IPS-18a (cell line): ENCODE measurements at regions not wholly inside any gene's neighbourhood (a gene's known extent, or its start where the extent isn't known, plus 50 kb on each side); places are given as distances from the start of the nearest gene placed in this dataset.

ENCODE experiments used
- H3K27ac ChIP-seq: one replicate; pipeline ENCODE4 v1.5.1; 2013; ENCODE audit warnings: low read length
- H3K27me3 ChIP-seq: one replicate; pipeline ENCODE4 v1.6.1; 2013; ENCODE audit warnings: mild to moderate bottlenecking, low read length; ENCODE audit not compliant: control insufficient read depth, insufficient read depth
- H3K36me3 ChIP-seq: one replicate; pipeline ENCODE4 v1.6.1; 2013; ENCODE audit warnings: low read depth, low read length; ENCODE audit not compliant: control insufficient read depth
- H3K4me1 ChIP-seq: one replicate; pipeline ENCODE4 v1.6.1; 2013; ENCODE audit warnings: low read depth, low read length; ENCODE audit not compliant: control insufficient read depth
- H3K4me3 ChIP-seq: one replicate; pipeline ENCODE4 v1.5.1; 2013; ENCODE audit warnings: low read length
- H3K9ac ChIP-seq: one replicate; pipeline ENCODE4 v1.6.1; 2013; ENCODE audit warnings: mild to moderate bottlenecking, low read length, moderate library complexity
- H3K9me3 ChIP-seq: one replicate; pipeline ENCODE4 v1.6.1; 2013; ENCODE audit warnings: low read depth, low read length; ENCODE audit not compliant: control insufficient read depth

DNA sequence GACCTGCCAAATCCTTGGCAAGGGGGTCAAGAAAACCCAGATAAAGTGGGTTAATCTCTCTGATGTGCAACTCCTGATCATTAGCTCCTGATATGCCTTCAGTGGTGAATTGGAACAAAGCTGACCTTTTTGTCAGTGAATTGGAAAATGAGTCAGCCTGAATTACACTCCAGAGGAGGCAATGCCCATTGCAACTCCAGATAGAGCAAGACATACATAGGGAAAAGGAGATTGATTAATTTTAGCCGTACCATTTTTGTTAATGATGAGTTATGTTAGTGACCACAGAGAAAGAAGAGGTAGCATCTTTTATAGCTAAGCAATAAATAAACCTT, 195.2 kb upstream of the CADPS start:
- Histone ChIP-seq H3K4me3 (no peak overlapping the region), H3K9ac (no peak overlapping the region), H3K4me1 (no peaks in the 10 kb centered on the region), H3K36me3 (no peaks in the 10 kb centered on the region), H3K27me3 (no peaks in the 10 kb centered on the region), H3K9me3 (no peaks in the 10 kb centered on the region), H3K27ac (no peak overlapping the region)

GRCh38 chr3:63076357-63076756, 201.1 kb upstream of the CADPS start:
- H3K9ac ChIP-seq, result no peak overlapping the region
- H3K4me1 ChIP-seq, result peaks cover 8% of the 10 kb centered on the region
- no peaks in the 10 kb centered on the region for H3K27me3 ChIP-seq
- H3K4me3 ChIP-seq, result no peak overlapping the region
- H3K9me3 ChIP-seq, result no peaks in the 10 kb centered on the region
- no peak overlapping the region for H3K27ac ChIP-seq
- H3K36me3 ChIP-seq, result no peaks in the 10 kb centered on the region

DNA sequence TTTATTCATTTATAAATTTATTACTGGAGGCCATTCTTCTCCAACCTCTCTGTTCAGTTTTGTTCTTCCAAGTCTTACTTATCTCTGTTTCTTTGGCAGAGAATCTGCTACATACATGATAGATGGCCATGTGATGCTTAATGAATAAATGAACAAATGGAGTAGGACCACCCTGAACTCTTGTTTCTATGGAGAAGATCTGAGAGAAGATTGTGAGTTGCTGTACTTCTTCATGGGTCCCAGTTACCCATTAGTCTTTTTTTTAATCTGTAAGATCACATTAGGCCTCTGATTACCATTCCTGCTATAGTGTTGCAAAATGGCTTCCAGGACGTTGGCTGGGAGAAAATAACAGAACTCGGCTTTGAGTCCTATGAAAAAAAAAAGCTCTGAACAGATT, 191.9 kb upstream of the SYNPR start:
- H3K36me3 ChIP-seq, result no peaks in the 10 kb centered on the region
- H3K4me1 ChIP-seq, result peaks cover 11% of the 10 kb centered on the region
- H3K4me3 ChIP-seq, result no peak overlapping the region
- H3K9ac ChIP-seq, result no peak overlapping the region
- H3K9me3 ChIP-seq, result no peaks in the 10 kb centered on the region
- H3K27ac ChIP-seq, result no peak overlapping the region
- no peaks in the 10 kb centered on the region for H3K27me3 ChIP-seq

DNA sequence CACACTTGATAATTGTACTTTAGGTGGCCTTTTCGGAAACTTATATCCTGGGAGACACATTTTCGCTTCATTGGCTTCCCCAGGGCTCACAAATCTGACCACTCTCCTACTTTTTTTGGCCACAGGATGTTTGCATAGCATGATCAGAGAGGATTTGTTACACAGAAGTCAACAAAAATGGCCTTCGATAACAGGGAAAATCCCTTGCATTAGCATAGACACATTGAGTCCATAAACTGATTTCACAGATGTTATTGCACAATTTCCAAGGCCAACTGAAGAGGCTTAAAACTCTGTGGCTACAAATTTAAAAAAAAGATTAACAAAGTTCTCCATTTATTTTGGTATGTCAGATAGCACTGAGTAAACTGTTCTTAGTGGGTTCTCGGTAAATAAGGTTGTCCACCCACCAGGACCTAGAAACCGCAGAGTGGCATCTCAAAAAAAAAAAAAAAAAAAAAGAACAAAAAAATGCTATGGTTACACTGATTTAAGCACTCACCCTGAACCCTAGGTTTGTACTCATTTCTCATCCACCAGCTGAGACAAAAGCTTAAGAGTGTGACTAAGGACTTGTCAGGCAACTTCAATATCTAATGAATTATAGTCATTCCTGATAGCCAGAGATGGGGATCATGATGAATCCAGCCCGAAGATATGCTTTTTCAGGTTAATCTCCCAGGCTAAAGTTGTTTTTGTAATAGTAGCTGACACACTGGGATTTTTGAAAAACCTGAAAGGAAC, 188.9 kb upstream of the SYNPR start:
- H3K4me1 ChIP-seq, result peaks cover 15% of the 10 kb centered on the region
- H3K9ac ChIP-seq, result no peak overlapping the region
- no peak overlapping the region for H3K4me3 ChIP-seq
- no peaks in the 10 kb centered on the region for H3K9me3 ChIP-seq
- no peaks in the 10 kb centered on the region for H3K36me3 ChIP-seq
- H3K27ac ChIP-seq, result no peak overlapping the region
- H3K27me3 ChIP-seq, result no peaks in the 10 kb centered on the region

DNA sequence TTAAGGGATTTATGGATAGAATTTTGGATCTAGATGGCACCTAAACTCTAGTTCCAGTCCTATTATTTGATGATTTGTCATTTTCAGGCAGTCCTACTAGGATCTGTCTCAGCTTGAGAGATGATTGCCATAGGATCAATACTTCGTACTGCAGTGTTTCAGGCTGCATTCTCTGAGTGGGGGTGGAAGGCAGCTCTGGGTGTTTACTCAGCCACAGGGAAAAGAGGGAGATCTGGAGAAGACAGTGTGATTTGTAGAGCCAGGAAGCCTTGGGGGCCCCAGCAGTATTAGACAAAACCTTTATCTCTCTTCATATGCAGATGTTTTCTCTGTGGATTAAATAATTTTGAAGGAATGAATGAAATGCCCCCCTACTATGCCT, 188.4 kb upstream of the SYNPR start:
- Histone ChIP-seq H3K4me1 (peaks cover 20% of the 10 kb centered on the region), H3K36me3 (no peaks in the 10 kb centered on the region), H3K27me3 (no peaks in the 10 kb centered on the region), H3K9me3 (no peaks in the 10 kb centered on the region), H3K9ac (no peak overlapping the region), H3K27ac (no peak overlapping the region), H3K4me3 (no peak overlapping the region)

DNA sequence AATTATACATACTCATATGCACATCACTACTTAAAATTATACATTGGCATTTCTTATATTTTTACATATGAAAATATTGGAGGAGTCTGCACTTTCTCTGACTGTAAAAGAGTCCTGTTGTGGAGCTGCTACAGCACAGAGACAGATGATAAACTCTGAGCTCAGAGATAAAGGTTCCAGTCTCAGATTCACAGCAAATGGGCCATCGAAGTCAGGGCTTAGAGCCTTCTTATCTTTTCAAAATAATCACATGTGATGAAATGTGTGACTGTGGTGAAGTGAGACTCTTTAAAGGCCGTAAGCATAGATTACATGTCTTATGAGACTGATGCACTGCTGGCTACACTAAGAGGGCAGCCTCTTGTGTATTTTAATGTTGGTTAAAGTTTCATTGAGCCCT, 187.5 kb upstream of the SYNPR start:
- no peaks in the 10 kb centered on the region for H3K36me3 ChIP-seq

DNA sequence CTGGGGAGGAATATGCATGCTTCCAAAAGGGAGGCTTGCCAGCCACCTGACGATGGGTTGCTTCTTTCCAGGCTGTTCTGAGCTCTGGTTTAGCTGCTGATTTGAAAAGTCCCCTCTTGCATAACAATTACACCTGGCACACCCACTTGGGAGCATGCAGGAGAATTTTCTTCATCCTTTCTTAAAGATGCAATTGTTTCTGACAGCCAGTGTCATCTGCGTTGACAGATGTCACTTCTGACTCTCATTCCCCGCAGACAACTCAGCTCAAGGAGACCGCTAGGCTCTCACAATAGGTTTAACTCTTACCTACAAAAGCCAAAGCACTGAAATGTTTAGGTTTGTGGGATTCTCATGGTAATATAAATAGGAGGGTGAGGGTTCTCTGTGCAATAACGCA, 185.6 kb upstream of the SYNPR start:
- Histone ChIP-seq H3K36me3 (no peaks in the 10 kb centered on the region), H3K27me3 (no peaks in the 10 kb centered on the region), H3K4me3 (no peak overlapping the region), H3K9ac (no peak overlapping the region), H3K27ac (no peak overlapping the region), H3K4me1 (peaks cover 24% of the 10 kb centered on the region), H3K9me3 (no peaks in the 10 kb centered on the region)

More for the DNA sequence above, 187.5 kb upstream of the SYNPR start:
- Histone ChIP-seq H3K9ac (no peak overlapping the region), H3K27me3 (no peaks in the 10 kb centered on the region), H3K27ac (no peak overlapping the region), H3K4me3 (no peak overlapping the region), H3K9me3 (no peaks in the 10 kb centered on the region), H3K4me1 (peaks cover 24% of the 10 kb centered on the region)

- Histone ChIP-seq H3K27me3 (no peaks in the 10 kb centered on the region), H3K36me3 (no peaks in the 10 kb centered on the region), H3K4me3 (no peak overlapping the region), H3K9ac (no peak overlapping the region), H3K4me1 (peaks cover 15% of the 10 kb centered on the region), H3K9me3 (no peaks in the 10 kb centered on the region), H3K27ac (no peak overlapping the region)
Observed at GRCh38 chr3:63094642-63095408, 183.3 kb upstream of the SYNPR start.

- no peaks in the 10 kb centered on the region for H3K9me3 ChIP-seq
- H3K9ac ChIP-seq, result no peak overlapping the region
- H3K27me3 ChIP-seq, result no peaks in the 10 kb centered on the region
- H3K4me1 ChIP-seq, result peaks cover 13% of the 10 kb centered on the region
- no peaks in the 10 kb centered on the region for H3K36me3 ChIP-seq
- no peak overlapping the region for H3K27ac ChIP-seq
- no peak overlapping the region for H3K4me3 ChIP-seq
Observed at GRCh38 chr3:63096248-63097058, 181.7 kb upstream of the SYNPR start.

DNA sequence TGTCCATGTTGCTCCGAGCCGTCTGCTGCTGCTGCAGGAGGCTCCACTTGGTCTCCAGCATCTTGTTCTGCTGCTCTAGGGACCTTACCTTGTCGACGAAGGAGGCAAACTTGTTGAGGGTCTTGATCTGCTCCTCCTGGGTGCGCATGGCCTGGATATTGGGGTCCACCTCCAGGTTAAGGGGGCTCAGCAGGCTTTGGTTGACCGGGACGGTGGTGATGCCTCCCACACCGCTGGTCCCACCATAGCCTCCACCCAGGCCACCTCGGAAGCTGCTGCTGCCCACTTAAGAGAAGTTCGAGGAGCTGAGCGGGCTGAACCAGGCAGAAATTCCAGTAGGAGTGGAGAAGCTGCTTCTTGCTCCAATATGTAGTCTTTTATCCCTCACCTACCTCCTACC, 180.7 kb upstream of the SYNPR start:
- Histone ChIP-seq H3K4me3 (no peak overlapping the region), H3K4me1 (peaks cover 9% of the 10 kb centered on the region), H3K9me3 (no peaks in the 10 kb centered on the region), H3K36me3 (no peaks in the 10 kb centered on the region), H3K27me3 (no peaks in the 10 kb centered on the region), H3K27ac (no peak overlapping the region), H3K9ac (no peak overlapping the region)

GRCh38 chr3:63116922-63117321, 161.2 kb upstream of the SYNPR start:
- peaks cover 3% of the 10 kb centered on the region for H3K36me3 ChIP-seq
- no peak overlapping the region for H3K4me3 ChIP-seq
- no peak overlapping the region for H3K27ac ChIP-seq
- H3K9ac ChIP-seq, result no peak overlapping the region
- no peaks in the 10 kb centered on the region for H3K4me1 ChIP-seq
- H3K27me3 ChIP-seq, result no peaks in the 10 kb centered on the region
- no peaks in the 10 kb centered on the region for H3K9me3 ChIP-seq
